ENCODE measurements at regions not wholly inside any gene's neighbourhood (a gene's known extent, or its start where the extent isn't known, plus 50 kb on each side); places are given as distances from the start of the nearest gene placed in this dataset.

DNA sequence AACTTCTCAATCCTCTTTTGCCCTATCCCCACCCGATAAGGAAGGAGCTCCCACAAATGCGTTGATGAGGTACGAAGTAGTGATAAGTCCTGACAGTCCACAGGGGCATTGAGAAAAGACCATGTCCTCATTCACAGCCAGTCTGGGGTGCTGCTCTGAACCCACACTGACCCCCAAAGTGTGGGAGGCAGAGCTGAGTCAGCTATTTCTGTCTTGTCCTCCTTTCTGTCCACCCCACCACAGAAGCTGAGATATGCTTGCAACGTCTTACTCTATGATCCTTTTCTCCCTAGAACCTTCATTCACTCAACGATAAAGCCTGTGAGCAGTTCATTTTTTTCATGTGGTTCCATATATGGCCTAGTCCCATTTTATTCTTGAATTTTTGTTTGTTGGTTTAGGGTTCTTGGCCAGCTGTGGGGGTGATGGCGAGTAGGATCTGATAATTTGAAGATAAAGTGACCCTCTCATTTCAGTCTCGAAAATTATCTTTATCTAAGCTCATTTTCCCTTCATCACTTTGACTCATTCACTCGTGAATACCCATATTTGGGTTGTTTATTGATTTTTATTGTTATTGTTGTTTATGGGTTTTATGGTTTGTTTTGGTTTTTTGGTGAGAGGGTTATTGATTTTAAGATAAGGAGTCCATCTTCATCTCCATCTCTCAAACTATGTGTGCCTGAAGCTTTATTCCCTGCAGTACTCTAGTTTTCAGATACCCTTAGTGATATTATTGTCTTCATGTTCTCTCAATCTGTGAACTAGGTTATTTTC lies 58.5 kb upstream of the ZNF366 start:
- intact Hi-C loops (cut with DNase I; ENCODE audit: low total_unique reads), result no loop called here
- Histone ChIP-seq H3K4me3 (no peak overlapping the region), H3K4me1 (no peaks in the 10 kb centered on the region), H3K27me3 (replicated peaks in 1 of 7) (no peaks in the 10 kb centered on the region), H3K36me3 (no peaks in the 10 kb centered on the region), H3K9me3 (no peaks in the 10 kb centered on the region), H3K27ac (no peak overlapping the region)
- WGBS, 5 donors, result 84 to 91% (median 88%) methylated on average over 8 of the region's 8 CpGs
- TF ChIP-seq POLR2A (IDR thresholded peaks at IDR 0.05), result no peak
- TF ChIP-seq POLR2AphosphoS5 (IDR thresholded peaks at IDR 0.05), result no peak
- TF ChIP-seq, protein P1, sequence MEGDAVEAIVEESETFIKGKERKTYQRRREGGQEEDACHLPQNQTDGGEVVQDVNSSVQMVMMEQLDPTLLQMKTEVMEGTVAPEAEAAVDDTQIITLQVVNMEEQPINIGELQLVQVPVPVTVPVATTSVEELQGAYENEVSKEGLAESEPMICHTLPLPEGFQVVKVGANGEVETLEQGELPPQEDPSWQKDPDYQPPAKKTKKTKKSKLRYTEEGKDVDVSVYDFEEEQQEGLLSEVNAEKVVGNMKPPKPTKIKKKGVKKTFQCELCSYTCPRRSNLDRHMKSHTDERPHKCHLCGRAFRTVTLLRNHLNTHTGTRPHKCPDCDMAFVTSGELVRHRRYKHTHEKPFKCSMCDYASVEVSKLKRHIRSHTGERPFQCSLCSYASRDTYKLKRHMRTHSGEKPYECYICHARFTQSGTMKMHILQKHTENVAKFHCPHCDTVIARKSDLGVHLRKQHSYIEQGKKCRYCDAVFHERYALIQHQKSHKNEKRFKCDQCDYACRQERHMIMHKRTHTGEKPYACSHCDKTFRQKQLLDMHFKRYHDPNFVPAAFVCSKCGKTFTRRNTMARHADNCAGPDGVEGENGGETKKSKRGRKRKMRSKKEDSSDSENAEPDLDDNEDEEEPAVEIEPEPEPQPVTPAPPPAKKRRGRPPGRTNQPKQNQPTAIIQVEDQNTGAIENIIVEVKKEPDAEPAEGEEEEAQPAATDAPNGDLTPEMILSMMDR (IDR thresholded peaks at IDR 0.05 in 8 of 11, conservative IDR thresholded peaks at IDR 0.05 in 3 of 11), result no peak
- DNase-seq, result no peak

DNA sequence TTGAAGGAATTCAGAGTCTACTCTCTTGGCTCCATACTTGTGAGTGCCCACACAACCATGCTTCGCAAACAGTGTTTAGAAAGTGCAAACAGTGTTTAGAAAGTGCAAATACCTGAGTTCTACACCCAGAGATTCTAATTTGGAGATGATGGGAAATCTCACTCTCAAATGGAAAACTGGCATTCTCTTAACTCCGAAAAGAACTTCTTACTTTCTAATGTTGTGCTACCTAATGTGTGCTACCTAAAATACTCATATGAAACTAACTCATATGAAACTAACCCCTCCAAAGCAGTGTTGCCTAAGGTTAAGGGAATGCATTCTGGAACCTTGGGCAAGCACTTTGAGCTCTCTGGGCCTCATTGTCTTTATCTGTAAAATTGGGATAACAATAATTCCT lies 55.5 kb upstream of the ZNF366 start:
- intact Hi-C loops (cut with DNase I; ENCODE audit: low total_unique reads), result no loop called here
- H3K4me3 ChIP-seq, result no peak overlapping the region
- no peak overlapping the region for H3K27ac ChIP-seq
- TF ChIP-seq, protein P1 (IDR thresholded peaks at IDR 0.05 in 8 of 11, conservative IDR thresholded peaks at IDR 0.05 in 3 of 11), result no peak
- TF ChIP-seq POLR2A (IDR thresholded peaks at IDR 0.05) (no peak), POLR2AphosphoS5 (IDR thresholded peaks at IDR 0.05) (no peak)
- WGBS, 5 donors, result 89 to 95% (median 91%) methylated on average over 2 of the region's 2 CpGs
- no peaks in the 10 kb centered on the region for H3K36me3 ChIP-seq
- H3K27me3 ChIP-seq (replicated peaks in 1 of 7), result no peaks in the 10 kb centered on the region
- DNase-seq, result no peak
- peaks cover 0 to 10% (median under 1%) of the 10 kb centered on the region in 6 donors for H3K4me1 ChIP-seq
- no peaks in the 10 kb centered on the region for H3K9me3 ChIP-seq

DNA sequence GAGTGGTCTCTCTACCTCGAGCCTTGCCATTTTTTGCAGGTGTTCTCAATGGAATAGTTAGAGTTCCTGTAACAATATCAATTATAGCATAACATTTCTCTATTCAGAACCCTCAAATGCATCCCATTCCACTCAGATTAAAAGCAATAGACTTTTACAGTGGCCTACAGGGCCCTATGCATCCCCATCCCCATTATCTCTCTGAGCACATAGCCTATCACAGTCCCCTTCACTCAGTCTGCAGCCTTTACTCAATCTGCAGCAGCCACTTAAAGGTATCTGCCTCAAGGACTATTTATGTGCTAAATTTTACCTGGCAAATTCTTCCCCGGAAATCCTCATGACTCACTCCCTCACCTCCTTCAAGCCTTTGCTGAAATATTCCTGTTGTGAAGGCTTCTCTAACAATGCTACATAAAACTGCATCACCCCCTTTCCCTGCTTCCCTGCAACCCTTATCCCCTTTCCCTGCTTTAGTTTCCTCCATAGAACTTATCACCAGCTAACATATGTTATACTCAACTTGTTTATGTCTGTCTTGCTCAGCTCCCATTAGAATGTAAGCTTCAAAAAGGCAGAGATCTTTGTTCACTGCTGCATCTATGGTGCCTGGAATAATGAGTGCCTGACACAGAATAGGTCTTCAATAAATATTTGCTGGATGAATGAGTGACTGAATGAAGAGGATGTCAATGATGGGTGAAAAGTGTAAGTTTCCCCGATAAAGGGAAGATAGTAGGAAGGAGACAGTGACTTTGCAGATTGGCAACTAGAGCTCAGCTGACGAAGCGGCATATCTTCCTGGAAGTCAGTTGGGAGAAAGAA lies 54.1 kb upstream of the ZNF366 start:
- TF ChIP-seq, protein P1 (IDR thresholded peaks at IDR 0.05 in 8 of 11, conservative IDR thresholded peaks at IDR 0.05 in 3 of 11), result no peak
- no peak for TF ChIP-seq POLR2AphosphoS5 (IDR thresholded peaks at IDR 0.05)
- no peak for TF ChIP-seq POLR2A (IDR thresholded peaks at IDR 0.05)
- intact Hi-C loops (cut with DNase I; ENCODE audit: low total_unique reads), result no loop called here
- Histone ChIP-seq H3K4me1 (peaks cover 0 to 23% (median 14%) of the 10 kb centered on the region in 6 donors), H3K36me3 (no peaks in the 10 kb centered on the region), H3K9me3 (no peaks in the 10 kb centered on the region), H3K27me3 (replicated peaks in 1 of 7) (peaks cover 0 to 13% (median 0%) of the 10 kb centered on the region in 7 donors), H3K27ac (no peak overlapping the region), H3K4me3 (no peak overlapping the region)
- no peak for DNase-seq
- 81 to 90% (median 88%) methylated on average over 5 of the region's 5 CpGs for WGBS, 5 donors
